T47D (cell line): ENCODE measurements at regions not wholly inside any gene's neighbourhood (a gene's known extent, or its start where the extent isn't known, plus 50 kb on each side); places are given as distances from the start of the nearest gene placed in this dataset.
A peak's percentile ranks its signal among the peaks of the same experiment; 100 is the strongest.
"Not testable (repeated sequence)": the region's sequence is repeated elsewhere in the genome, so short reads cannot be mapped to it uniquely, and the experiment has no call there.

Source experiments
- DNase-seq, 2 experiments: peaks; one replicate each; pipeline versions ENCODE4 v3.0.0 to v3.0.0-alpha.2; 2011 to 2012; ENCODE audit warnings: low read depth in 1 of 2, low spot score in 1 of 2
- in situ Hi-C: cut with HindIII; loops from 2 replicates; pipeline ENCODE4 v1.10.0; 2016; ENCODE audit warnings: low sequenced_read_pairs, low pct_unique_long_range_greater_than_20kb

- DNase-seq, result peak in 1 of 2 experiments; percentile 62
- in situ Hi-C loops, result not testable (repeated sequence)
These were observed 82.5 kb downstream of the POTEH start for GRCh38 chr22:15772337-15772736.

GRCh38 chr22:15775118-15775517 lies 85.3 kb downstream of the POTEH start:
- DNase-seq, in situ Hi-C loops: not testable (repeated sequence)

GRCh38 chr22:15775670-15776669 lies 86.1 kb downstream of the POTEH start:
- in situ Hi-C loops, DNase-seq: not testable (repeated sequence)

GRCh38 chr22:15776727-15777126 lies 86.9 kb downstream of the POTEH start:
- DNase-seq, in situ Hi-C loops: not testable (repeated sequence)

GRCh38 chr22:15777150-15777549 lies 87.3 kb downstream of the POTEH start:
- DNase-seq, in situ Hi-C loops: not testable (repeated sequence)

GRCh38 chr22:15777557-15777956 lies 87.7 kb downstream of the POTEH start:
- in situ Hi-C loops, DNase-seq: not testable (repeated sequence)

GRCh38 chr22:15778366-15778765 lies 88.5 kb downstream of the POTEH start:
- in situ Hi-C loops, DNase-seq: not testable (repeated sequence)

- DNase-seq, in situ Hi-C loops: not testable (repeated sequence)
These were observed 91.8 kb downstream of the POTEH start for GRCh38 chr22:15781652-15782051.

- in situ Hi-C loops, DNase-seq: not testable (repeated sequence)
These were observed 93.1 kb downstream of the POTEH start for GRCh38 chr22:15782933-15783332.

GRCh38 chr22:15784383-15785085 lies 94.7 kb downstream of the POTEH start:
- in situ Hi-C loops, DNase-seq: not testable (repeated sequence)

GRCh38 chr22:15786942-15787733 lies 97.3 kb downstream of the POTEH start:
- in situ Hi-C loops, DNase-seq: not testable (repeated sequence)

GRCh38 chr22:15791557-15791956 lies 101.7 kb downstream of the POTEH start:
- DNase-seq, in situ Hi-C loops: not testable (repeated sequence)

- in situ Hi-C loops, DNase-seq: not testable (repeated sequence)
These were observed 110.1 kb downstream of the POTEH start for GRCh38 chr22:15799935-15800334.

- DNase-seq, in situ Hi-C loops: not testable (repeated sequence)
These were observed 121.3 kb downstream of the POTEH start for GRCh38 chr22:15811141-15811540.

- DNase-seq, in situ Hi-C loops: not testable (repeated sequence)
These were observed 126.0 kb downstream of the POTEH start for GRCh38 chr22:15815783-15816182.

GRCh38 chr22:15816470-15816869 lies 126.6 kb downstream of the POTEH start:
- in situ Hi-C loops, DNase-seq: not testable (repeated sequence)

- DNase-seq, in situ Hi-C loops: not testable (repeated sequence)
These were observed 127.4 kb downstream of the POTEH start for GRCh38 chr22:15817264-15817663.

- in situ Hi-C loops, DNase-seq: not testable (repeated sequence)
These were observed 130.1 kb downstream of the POTEH start for GRCh38 chr22:15819886-15820285.
